Right lobe of liver (tissue), 6 donors: ENCODE measurements at regions not wholly inside any gene's neighbourhood (a gene's known extent, or its start where the extent isn't known, plus 50 kb on each side); places are given as distances from the start of the nearest gene placed in this dataset.

Experiments
- ATAC-seq, 4 donors: fragments of 200-7000 bp; cut with Tn5 transposase; one replicate each; pipeline ENCODE4 v1.9.1; 2020; ENCODE audit warnings: mild to moderate bottlenecking in 4 of 4, moderate library complexity in 4 of 4
- DNase-seq, 3 donors: peaks; one replicate each; pipeline ENCODE4 v3.0.0-alpha.2; 2020
- H3K27ac ChIP-seq, 3 donors: fragments of 200-600 bp; one replicate each; pipeline ENCODE4 v1.8.0; 2022
- H3K27me3 ChIP-seq, 2 donors: fragments of 200-600 bp; one replicate each; pipeline ENCODE4 v1.8.0; 2022
- H3K36me3 ChIP-seq, 4 donors: fragments of 200-600 bp; sonication (generic) in 1 of 4; one replicate each; pipeline versions ENCODE4 v1.5.1 to v1.8.0; 2017 to 2022; ENCODE audit warnings: control low read depth in 1 of 4
- H3K4me1 ChIP-seq, 4 donors: fragments of 200-600 bp; sonication (generic) in 1 of 4; one replicate each; pipeline versions ENCODE4 v1.5.1 to v1.8.0; 2017 to 2022; ENCODE audit warnings: control low read depth in 1 of 4
- H3K4me3 ChIP-seq, 3 donors: fragments of 200-600 bp; one replicate each; pipeline ENCODE4 v1.8.0; 2022
- H3K9me3 ChIP-seq, 4 donors: fragments of 200-600 bp; sonication (generic) in 1 of 4; one replicate each; pipeline versions ENCODE4 v1.5.1 to v1.8.0; 2017 to 2022; ENCODE audit warnings: control low read depth in 1 of 4
- POLR2A ChIP-seq: fragments of 450-650 bp; IDR thresholded peaks from one replicate; pipeline ENCODE4 v1.6.1; 2017; ENCODE audit warnings: antibody characterized with exemption, mild to moderate bottlenecking
- WGBS: methylation state at CpG from one replicate; pipeline ENCODE4 v1.1.6; 2018; ENCODE audit warnings: low coverage, low lambda C conversion rate; ENCODE audit not compliant: insufficient coverage; ENCODE audit errors: missing lambda C conversion rate; 5-methylcytosine and 5-hydroxymethylcytosine counted together
- intact Hi-C, 2 donors: fragments of 100-400 bp; cut with DNase I; formaldehyde crosslinking; loops; one replicate each; pipeline versions ENCODE4 v1.11.2 to v1.14.1; 2022
- TF ChIP-seq, protein P1 (sequence below), 4 donors: fragments of 200-600 bp in 3 of 4; fragments of 450-650 bp in 1 of 4; IDR thresholded peaks; one replicate each; pipeline versions ENCODE4 v1.5.1 to v1.8.0; 2016 to 2022; ENCODE audit warnings: antibody characterized with exemption in 4 of 4, mild to moderate bottlenecking in 2 of 4
- donor health status: DM: no; HTN: yes; CAD: no.
- donor health status: DM: no; HTN: no; CAD: no.
- donor health status: DM: no; HTN: no; CAD: no.
- donor health status: DM: no; HTN: yes; CAD: no.
- donor health status: DM: no; HTN: yes; CAD: no.

DNA sequence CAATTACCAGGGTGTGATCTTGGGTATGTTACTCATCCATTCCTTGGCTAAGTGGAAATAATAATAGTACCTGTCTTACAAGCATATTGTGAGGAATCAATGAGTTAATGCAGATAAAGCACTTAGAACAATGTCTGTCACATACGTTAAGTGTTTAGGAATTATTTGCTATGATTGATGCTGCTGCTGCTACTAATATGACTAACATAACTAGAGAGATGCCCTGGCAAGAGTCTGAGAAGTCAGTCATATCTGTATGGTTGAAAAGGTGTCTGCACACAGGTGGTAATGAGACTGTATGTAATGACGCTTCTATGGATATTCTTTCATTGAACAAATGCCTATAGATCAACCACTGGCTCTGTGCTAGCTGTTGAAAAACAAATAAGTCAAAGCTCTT lies 100.1 kb upstream of the PCGF5 start:
- WGBS: 72% methylated on average over 2 of the region's 2 CpGs
- TF ChIP-seq, protein P1, sequence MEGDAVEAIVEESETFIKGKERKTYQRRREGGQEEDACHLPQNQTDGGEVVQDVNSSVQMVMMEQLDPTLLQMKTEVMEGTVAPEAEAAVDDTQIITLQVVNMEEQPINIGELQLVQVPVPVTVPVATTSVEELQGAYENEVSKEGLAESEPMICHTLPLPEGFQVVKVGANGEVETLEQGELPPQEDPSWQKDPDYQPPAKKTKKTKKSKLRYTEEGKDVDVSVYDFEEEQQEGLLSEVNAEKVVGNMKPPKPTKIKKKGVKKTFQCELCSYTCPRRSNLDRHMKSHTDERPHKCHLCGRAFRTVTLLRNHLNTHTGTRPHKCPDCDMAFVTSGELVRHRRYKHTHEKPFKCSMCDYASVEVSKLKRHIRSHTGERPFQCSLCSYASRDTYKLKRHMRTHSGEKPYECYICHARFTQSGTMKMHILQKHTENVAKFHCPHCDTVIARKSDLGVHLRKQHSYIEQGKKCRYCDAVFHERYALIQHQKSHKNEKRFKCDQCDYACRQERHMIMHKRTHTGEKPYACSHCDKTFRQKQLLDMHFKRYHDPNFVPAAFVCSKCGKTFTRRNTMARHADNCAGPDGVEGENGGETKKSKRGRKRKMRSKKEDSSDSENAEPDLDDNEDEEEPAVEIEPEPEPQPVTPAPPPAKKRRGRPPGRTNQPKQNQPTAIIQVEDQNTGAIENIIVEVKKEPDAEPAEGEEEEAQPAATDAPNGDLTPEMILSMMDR (IDR thresholded peaks at IDR 0.05): no peak
- Histone ChIP-seq H3K4me3 (no peak overlapping the region), H3K9me3 (no peaks in the 10 kb centered on the region), H3K4me1 (no peaks in the 10 kb centered on the region), H3K27ac (no peak overlapping the region), H3K36me3 (no peaks in the 10 kb centered on the region), H3K27me3 (no peaks in the 10 kb centered on the region)
- intact Hi-C loops: no loop called here
- ATAC-seq (no peak), DNase-seq (no peak)

DNA sequence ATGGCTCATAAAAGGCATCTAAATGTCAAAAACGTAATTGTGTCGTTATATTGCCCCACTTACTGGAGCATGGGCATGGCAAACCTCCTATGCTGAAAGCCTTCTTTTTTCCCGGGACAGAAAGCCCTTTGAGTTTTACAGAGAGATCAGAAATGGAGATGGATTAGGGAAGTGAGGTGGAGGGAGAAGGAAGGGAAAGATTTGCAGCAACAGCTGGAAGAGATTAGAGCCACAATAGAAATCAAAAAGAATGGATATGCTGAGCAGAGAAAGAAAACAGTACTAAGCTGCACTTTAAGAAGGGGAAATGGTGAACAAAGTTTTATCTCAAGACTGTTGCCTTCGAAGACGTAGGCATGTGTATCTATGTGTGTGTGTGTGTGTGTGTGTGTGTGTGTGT lies 97.2 kb upstream of the PCGF5 start:
- DNase-seq (no peak), ATAC-seq (no peak)
- Histone ChIP-seq H3K27ac (no peak overlapping the region), H3K4me3 (no peak overlapping the region), H3K36me3 (no peaks in the 10 kb centered on the region), H3K9me3 (no peaks in the 10 kb centered on the region), H3K4me1 (no peaks in the 10 kb centered on the region), H3K27me3 (no peaks in the 10 kb centered on the region)
- intact Hi-C loops: no loop called here
- WGBS: 60% methylated on average over 5 of the region's 5 CpGs
- no peak for TF ChIP-seq POLR2A
- TF ChIP-seq, protein P1 (IDR thresholded peaks at IDR 0.05): no peak

DNA sequence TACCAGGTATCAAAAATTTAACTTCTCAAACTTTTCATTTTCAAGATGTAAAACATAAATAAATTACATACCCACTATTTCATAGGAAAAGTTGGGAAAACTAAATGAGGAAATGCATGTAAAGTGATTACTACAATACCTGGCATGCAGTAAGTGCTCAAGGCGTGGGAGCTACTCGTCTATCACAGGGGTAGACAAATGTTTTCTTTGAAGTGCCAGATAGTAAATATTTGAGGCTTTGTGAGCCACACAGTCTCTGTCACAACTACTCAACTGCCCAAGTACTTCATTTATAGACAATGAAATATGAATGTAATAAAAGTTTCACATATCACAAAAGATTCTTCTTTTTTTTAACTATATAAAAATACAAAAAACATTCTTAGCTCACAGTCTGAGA lies 96.4 kb upstream of the PCGF5 start:
- no peaks in the 10 kb centered on the region for H3K27me3 ChIP-seq
- no peak overlapping the region for H3K27ac ChIP-seq
- 44% methylated on average over 2 of the region's 2 CpGs for WGBS
- TF ChIP-seq POLR2A: no peak
- TF ChIP-seq, protein P1 (IDR thresholded peaks at IDR 0.05): no peak
- no peak overlapping the region for H3K4me3 ChIP-seq
- intact Hi-C loops: no loop called here
- H3K36me3 ChIP-seq: no peaks in the 10 kb centered on the region
- H3K9me3 ChIP-seq: no peaks in the 10 kb centered on the region
- ATAC-seq (no peak), DNase-seq (no peak)
- H3K4me1 ChIP-seq: no peaks in the 10 kb centered on the region

DNA sequence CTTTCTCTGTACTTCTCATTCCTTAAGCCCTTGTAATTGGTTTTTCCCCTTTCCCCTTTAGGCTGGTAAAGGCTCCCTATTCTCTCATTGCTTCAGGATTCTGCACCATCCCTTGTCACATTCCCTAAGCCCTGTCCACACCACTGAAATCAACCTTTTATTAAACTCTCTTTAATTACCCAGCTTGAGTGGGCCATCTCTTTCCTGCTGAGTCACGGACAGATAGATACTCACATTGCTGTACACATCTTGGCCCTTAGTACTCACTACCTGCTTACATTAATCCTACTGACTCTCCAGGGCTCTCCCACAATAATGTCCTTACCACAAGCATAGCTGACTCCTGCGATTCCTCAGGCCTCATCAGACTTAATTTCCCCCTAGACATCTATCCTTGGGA lies 94.0 kb upstream of the PCGF5 start:
- H3K36me3 ChIP-seq: no peaks in the 10 kb centered on the region
- ATAC-seq (no peak), DNase-seq (no peak)
- no peaks in the 10 kb centered on the region for H3K9me3 ChIP-seq
- no peak overlapping the region for H3K27ac ChIP-seq
- H3K27me3 ChIP-seq: no peaks in the 10 kb centered on the region
- intact Hi-C loops: no loop called here
- WGBS: 50% methylated on average over 2 of the region's 2 CpGs
- TF ChIP-seq POLR2A: no peak
- TF ChIP-seq, protein P1 (IDR thresholded peaks at IDR 0.05): no peak
- H3K4me3 ChIP-seq: no peak overlapping the region
- no peaks in the 10 kb centered on the region for H3K4me1 ChIP-seq
